Activated CD8-positive, alpha-beta T cell treated with anti-CD3 and anti-CD28 coated beads for 36 hours (primary cell): ENCODE measurements at regions not wholly inside any gene's neighbourhood (a gene's known extent, or its start where the extent isn't known, plus 50 kb on each side); places are given as distances from the start of the nearest gene placed in this dataset.

Experiments used
- ATAC-seq: fragments of 200-7000 bp; cut with Tn5 transposase; one replicate; pipeline ENCODE4 v1.10.0; 2021; ENCODE audit warnings: mild to moderate bottlenecking, moderate library complexity
- CTCF ChIA-PET: fragments of 350-600 bp; sonication (Branson Sonifier 250); formaldehyde crosslinking; loops from one replicate; lab custom pipeline; 2021; ENCODE audit warnings: antibody characterized with exemption; lab: Charles Lee
- POLR2A ChIA-PET: fragments of 350-600 bp; sonication (Branson Sonifier 250); formaldehyde crosslinking; loops from one replicate; lab custom pipeline; 2021; ENCODE audit warnings: antibody characterized with exemption; lab: Charles Lee
- DNase-seq: peaks from one replicate; pipeline ENCODE4 v3.0.0-alpha.2; 2020
- H3K27ac Mint-ChIP-seq: one replicate; pipeline ENCODE4 v1.8.0; 2021; ENCODE audit warnings: mild to moderate bottlenecking, mixed read lengths
- H3K27me3 Mint-ChIP-seq: one replicate; pipeline ENCODE4 v1.8.0; 2021; ENCODE audit warnings: mixed read lengths
- H3K36me3 Mint-ChIP-seq: one replicate; pipeline ENCODE4 v1.8.0; 2021; ENCODE audit warnings: low read depth, mixed read lengths
- H3K4me1 Mint-ChIP-seq: one replicate; pipeline ENCODE4 v1.8.0; 2021; ENCODE audit warnings: low read depth, mixed read lengths
- H3K4me3 Mint-ChIP-seq: one replicate; pipeline ENCODE4 v1.8.0; 2021; ENCODE audit warnings: mild to moderate bottlenecking, moderate library complexity, mixed read lengths
- H3K9me3 Mint-ChIP-seq: one replicate; pipeline ENCODE4 v1.8.0; 2021; ENCODE audit warnings: mixed read lengths
- intact Hi-C: fragments of 100-400 bp; cut with micrococcal nuclease; formaldehyde crosslinking; loops from one replicate; pipeline ENCODE4 v1.10.0; 2022
- TF ChIP-seq, protein P1 (sequence below): fragments of 200-600 bp; IDR thresholded peaks from one replicate; pipeline ENCODE4 v1.8.0; 2022; ENCODE audit warnings: antibody characterized with exemption, mild to moderate bottlenecking

DNA sequence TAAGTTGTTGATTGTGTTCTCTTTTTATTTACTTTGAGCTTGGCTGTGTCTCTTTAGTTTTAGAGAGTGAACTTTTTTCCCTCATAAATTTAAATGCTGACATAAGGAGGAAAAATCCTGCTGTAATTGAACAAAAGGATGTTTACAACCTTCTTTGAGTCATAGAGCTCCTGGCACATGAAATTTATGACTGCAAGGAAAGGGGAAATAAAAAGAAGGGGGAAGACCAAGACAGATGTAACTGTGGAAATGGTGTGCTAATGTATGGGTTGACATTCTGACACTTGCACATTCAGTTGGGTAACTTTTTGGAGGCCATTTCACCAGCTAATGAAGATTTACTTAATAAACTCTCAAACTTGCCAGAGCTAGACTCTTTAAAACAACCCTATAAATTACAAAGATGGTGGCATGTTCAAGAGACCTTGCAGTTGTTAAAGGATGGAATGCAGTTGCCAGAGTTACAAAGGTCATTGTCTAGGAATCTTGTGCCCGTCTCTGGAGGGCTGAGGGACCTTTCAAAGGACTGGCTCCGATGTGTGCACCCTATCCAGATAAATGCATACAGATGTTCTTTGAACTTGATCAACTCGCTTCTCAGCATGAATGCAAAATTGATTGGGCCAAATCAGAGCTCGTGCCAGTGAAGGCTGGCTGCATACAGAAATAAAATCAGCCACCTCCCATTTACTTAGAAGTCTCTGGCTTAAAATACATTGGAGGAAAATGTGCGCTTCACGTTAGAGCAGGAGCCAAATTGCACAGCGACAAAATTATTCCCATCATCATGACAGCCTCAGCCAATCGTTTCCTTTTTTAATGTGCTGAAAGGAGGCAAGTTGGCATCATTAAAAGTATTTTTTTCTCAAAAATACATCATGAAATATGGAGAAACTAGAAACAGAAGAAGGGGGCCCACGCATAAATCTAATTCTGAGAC lies 289.0 kb upstream of the XYLT1 start:
- Mint-ChIP-seq H3K9me3 (peaks cover 3% of the 10 kb centered on the region), H3K4me1 (no peaks in the 10 kb centered on the region), H3K36me3 (no peaks in the 10 kb centered on the region), H3K27ac (no peak overlapping the region), H3K27me3 (no peaks in the 10 kb centered on the region), H3K4me3 (no peak overlapping the region)
- POLR2A ChIA-PET, result no interaction called here
- TF ChIP-seq, protein P1, sequence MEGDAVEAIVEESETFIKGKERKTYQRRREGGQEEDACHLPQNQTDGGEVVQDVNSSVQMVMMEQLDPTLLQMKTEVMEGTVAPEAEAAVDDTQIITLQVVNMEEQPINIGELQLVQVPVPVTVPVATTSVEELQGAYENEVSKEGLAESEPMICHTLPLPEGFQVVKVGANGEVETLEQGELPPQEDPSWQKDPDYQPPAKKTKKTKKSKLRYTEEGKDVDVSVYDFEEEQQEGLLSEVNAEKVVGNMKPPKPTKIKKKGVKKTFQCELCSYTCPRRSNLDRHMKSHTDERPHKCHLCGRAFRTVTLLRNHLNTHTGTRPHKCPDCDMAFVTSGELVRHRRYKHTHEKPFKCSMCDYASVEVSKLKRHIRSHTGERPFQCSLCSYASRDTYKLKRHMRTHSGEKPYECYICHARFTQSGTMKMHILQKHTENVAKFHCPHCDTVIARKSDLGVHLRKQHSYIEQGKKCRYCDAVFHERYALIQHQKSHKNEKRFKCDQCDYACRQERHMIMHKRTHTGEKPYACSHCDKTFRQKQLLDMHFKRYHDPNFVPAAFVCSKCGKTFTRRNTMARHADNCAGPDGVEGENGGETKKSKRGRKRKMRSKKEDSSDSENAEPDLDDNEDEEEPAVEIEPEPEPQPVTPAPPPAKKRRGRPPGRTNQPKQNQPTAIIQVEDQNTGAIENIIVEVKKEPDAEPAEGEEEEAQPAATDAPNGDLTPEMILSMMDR, result no peak
- CTCF ChIA-PET, result no interaction called here
- intact Hi-C loops, result no loop called here
- DNase-seq (no peak), ATAC-seq (no peak)

DNA sequence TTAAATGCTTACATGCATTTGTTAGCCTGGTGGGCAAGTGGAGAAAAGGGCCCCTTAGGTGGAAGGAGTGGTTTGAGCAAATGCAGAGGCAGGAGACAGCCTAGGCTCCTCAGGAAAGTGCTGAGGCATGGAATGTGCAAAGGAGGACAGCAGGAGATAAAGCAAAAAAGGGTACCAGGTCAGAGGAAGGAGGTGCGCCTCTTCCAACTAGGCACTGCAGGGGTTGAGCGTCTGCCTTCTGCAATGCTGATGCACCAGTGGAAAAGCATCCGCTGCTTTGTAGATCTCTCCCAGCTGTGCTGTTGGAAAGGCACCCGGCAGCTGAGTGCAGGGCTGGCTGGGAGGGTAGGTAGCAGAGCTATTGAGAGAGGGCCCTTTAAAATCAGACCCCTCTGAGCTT lies 287.0 kb upstream of the XYLT1 start:
- peaks cover 3% of the 10 kb centered on the region for H3K9me3 Mint-ChIP-seq
- CTCF ChIA-PET, result no interaction called here
- no peak overlapping the region for H3K27ac Mint-ChIP-seq

DNA sequence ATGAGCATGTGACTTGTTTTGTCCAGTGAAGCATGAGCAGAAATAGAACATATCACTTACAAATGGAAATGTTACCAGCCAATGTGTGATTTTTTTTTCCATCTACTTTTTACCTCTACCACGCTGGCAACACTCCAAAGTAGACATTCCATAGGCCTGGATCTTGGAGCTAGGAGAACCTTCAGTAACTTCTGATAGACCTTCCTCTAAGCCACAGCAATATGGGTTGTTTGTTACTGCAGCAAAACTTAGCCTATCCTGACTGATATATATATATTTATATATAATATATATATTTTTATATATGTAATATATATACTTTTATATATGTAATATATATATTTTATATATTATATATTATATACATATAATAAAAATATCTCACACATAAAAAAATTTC lies 284.4 kb upstream of the XYLT1 start:
- no peak for ATAC-seq
- no peaks in the 10 kb centered on the region for H3K36me3 Mint-ChIP-seq
- no peak for DNase-seq
- CTCF ChIA-PET, result no interaction called here
- no peak overlapping the region for H3K4me3 Mint-ChIP-seq
- POLR2A ChIA-PET, result no interaction called here
- no peak overlapping the region for H3K27ac Mint-ChIP-seq
- H3K9me3 Mint-ChIP-seq, result peaks cover 3% of the 10 kb centered on the region
- no peaks in the 10 kb centered on the region for H3K27me3 Mint-ChIP-seq
- intact Hi-C loops, result no loop called here
- TF ChIP-seq, protein P1, result no peak
- no peaks in the 10 kb centered on the region for H3K4me1 Mint-ChIP-seq

More for the DNA sequence above, 287.0 kb upstream of the XYLT1 start:
- Mint-ChIP-seq H3K4me3 (no peak overlapping the region), H3K27me3 (no peaks in the 10 kb centered on the region), H3K4me1 (no peaks in the 10 kb centered on the region), H3K36me3 (no peaks in the 10 kb centered on the region)
- no peak for ATAC-seq
- no peak for DNase-seq
- intact Hi-C loops, result no loop called here
- TF ChIP-seq, protein P1, result no peak
- POLR2A ChIA-PET, result no interaction called here

DNA sequence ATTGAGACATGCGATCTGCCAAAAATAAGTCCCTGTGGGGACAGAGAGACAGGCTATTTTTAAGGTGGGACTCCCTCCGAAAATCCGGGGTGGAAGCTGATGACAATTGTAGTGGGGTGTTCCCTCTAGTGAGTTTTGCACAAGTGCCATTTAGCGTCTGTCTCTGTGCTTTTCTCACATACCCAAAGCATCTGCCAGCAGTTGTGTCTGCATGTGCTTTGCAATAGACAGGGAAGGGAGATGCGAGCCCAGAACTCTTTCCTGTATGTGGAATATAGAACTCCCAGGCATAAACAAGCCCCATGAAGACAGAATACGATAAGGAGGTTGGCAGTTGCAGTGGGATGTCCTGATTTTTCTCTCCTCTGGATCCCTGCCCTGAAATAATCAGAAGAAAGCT lies 282.7 kb upstream of the XYLT1 start:
- no peak for ATAC-seq
- H3K4me1 Mint-ChIP-seq, result no peaks in the 10 kb centered on the region

DNA sequence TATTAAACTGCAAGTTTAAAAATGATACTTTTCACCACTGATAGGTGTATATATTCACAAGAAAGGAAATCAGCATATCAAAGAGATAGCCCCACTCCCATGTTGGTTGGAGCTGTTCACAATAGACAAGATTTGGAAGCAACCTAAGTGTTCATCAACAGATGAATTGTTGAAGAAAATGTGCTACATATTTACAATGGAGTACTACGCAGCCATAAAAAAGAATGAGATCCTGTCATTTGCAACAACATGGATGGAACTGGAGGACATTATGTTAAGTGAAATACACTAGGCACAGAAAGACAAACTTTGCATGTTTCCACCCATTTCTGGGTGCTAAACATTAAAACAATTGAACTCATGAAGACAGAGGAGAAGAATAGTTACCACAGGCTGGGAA lies 278.9 kb upstream of the XYLT1 start:
- intact Hi-C loops, result no loop called here
- no peak for DNase-seq
- POLR2A ChIA-PET, result no interaction called here

More for the DNA sequence above, 282.7 kb upstream of the XYLT1 start:
- POLR2A ChIA-PET, result no interaction called here
- Mint-ChIP-seq H3K36me3 (no peaks in the 10 kb centered on the region), H3K27ac (no peak overlapping the region), H3K4me3 (no peak overlapping the region), H3K27me3 (peaks cover 2% of the 10 kb centered on the region), H3K9me3 (peaks cover 8% of the 10 kb centered on the region)
- CTCF ChIA-PET, result no interaction called here
- TF ChIP-seq, protein P1, result no peak
- DNase-seq, result no peak
- intact Hi-C loops, result no loop called here

More for the DNA sequence above, 278.9 kb upstream of the XYLT1 start:
- no peak overlapping the region for H3K27ac Mint-ChIP-seq
- ATAC-seq, result no peak
- CTCF ChIA-PET, result no interaction called here
- H3K36me3 Mint-ChIP-seq, result no peaks in the 10 kb centered on the region
- H3K4me3 Mint-ChIP-seq, result no peak overlapping the region
- H3K4me1 Mint-ChIP-seq, result no peaks in the 10 kb centered on the region
- peaks cover 4% of the 10 kb centered on the region for H3K9me3 Mint-ChIP-seq
- H3K27me3 Mint-ChIP-seq, result peaks cover 6% of the 10 kb centered on the region
- TF ChIP-seq, protein P1, result no peak
